Suprapubic skin (tissue), 4 donors: ENCODE measurements at regions not wholly inside any gene's neighbourhood (a gene's known extent, or its start where the extent isn't known, plus 50 kb on each side); places are given as distances from the start of the nearest gene placed in this dataset.

ENCODE experiments used
- CTCF ChIP-seq, 2 donors: fragments of 200-600 bp in 1 of 2; fragments of 450-650 bp in 1 of 2; sonication (generic) in 1 of 2; IDR thresholded peaks; one replicate each; pipeline ENCODE4 v1.5.1; 2016 to 2019; ENCODE audit warnings: antibody characterized with exemption in 2 of 2, mild to moderate bottlenecking in 1 of 2, moderate library complexity in 1 of 2
- EP300 ChIP-seq: sonication (generic); formaldehyde crosslinking; IDR thresholded peaks from one replicate; pipeline ENCODE4 v1.6.1; 2017; ENCODE audit warnings: antibody characterized with exemption
- POLR2A ChIP-seq, 2 donors: fragments of 450-650 bp; IDR thresholded peaks; one replicate each; pipeline ENCODE4 v1.6.1; 2017; ENCODE audit warnings: antibody characterized with exemption in 2 of 2, mild to moderate bottlenecking in 2 of 2, moderate library complexity in 2 of 2
- POLR2AphosphoS5 ChIP-seq, 3 donors: sonication (generic); formaldehyde crosslinking; IDR thresholded peaks; one replicate each; pipeline ENCODE4 v1.6.1; 2017; ENCODE audit warnings: antibody characterized with exemption in 3 of 3

GRCh38 chr18:73728657-73729056 lies 419.0 kb downstream of the FBXO15 start:
- TF ChIP-seq CTCF (IDR thresholded peaks at IDR 0.05) (no peak), POLR2A (IDR thresholded peaks at IDR 0.05) (no peak), EP300 (no peak), POLR2AphosphoS5 (IDR thresholded peaks at IDR 0.05) (no peak)
